ENCODE measurements at regions not wholly inside any gene's neighbourhood (a gene's known extent, or its start where the extent isn't known, plus 50 kb on each side); places are given as distances from the start of the nearest gene placed in this dataset.

- no peak for TF ChIP-seq CTCF (IDR thresholded peaks at IDR 0.05)
- TF ChIP-seq POLR2AphosphoS5 (IDR thresholded peaks at IDR 0.05), result no peak
- no peak for TF ChIP-seq EP300 (IDR thresholded peaks at IDR 0.05)
These were observed 341.7 kb upstream of the ROBO2 start for GRCh38 chr3:76698136-76698706.

All from esophagus muscularis mucosa (tissue), 4 donors.